PC-9 (cell line): ENCODE measurements at regions not wholly inside any gene's neighbourhood (a gene's known extent, or its start where the extent isn't known, plus 50 kb on each side); places are given as distances from the start of the nearest gene placed in this dataset.

Experiments
- BruUV-seq: library from RNA; stranded (reverse); fragments of 400-500 nt; replicated peaks from 2 replicates; lab custom pipeline; 2021; lab: Mats Ljungman, UMichigan
- CTCF ChIA-PET: fragments of 300-600 bp; sonication (Branson Sonifier 250); formaldehyde crosslinking; loops from one replicate; lab custom pipeline; 2022; ENCODE audit warnings: antibody characterized with exemption; lab: Charles Lee
- POLR2A ChIA-PET: fragments of 300-600 bp; sonication (Branson Sonifier 250); formaldehyde crosslinking; loops from one replicate; lab custom pipeline; 2022; ENCODE audit warnings: antibody characterized with exemption; ENCODE audit not compliant: unreplicated experiment; lab: Charles Lee
- DNase-seq, 2 experiments: peaks; one replicate each; pipeline versions ENCODE4 v3.0.0 to v3.0.0-alpha.2; 2015 to 2022; ENCODE audit warnings: mixed read lengths in 1 of 2
- H2AFZ ChIP-seq: fragments of 200-600 bp; sonication (generic); 2 replicates; pipeline ENCODE4 v1.8.1; 2017; ENCODE audit warnings: antibody characterized with exemption
- H3F3A ChIP-seq: fragments of 200-600 bp; sonication (generic); 2 replicates; pipeline ENCODE4 v1.8.1; 2017; ENCODE audit warnings: antibody characterized with exemption, mild to moderate bottlenecking, low read depth; ENCODE audit not compliant: insufficient read depth
- H3K27ac ChIP-seq: fragments of 200-600 bp; sonication (generic); 2 replicates; pipeline ENCODE4 v1.6.1; 2016; ENCODE audit warnings: mixed run types
- H3K27me3 ChIP-seq: fragments of 200-600 bp; sonication (generic); 2 replicates; pipeline ENCODE4 v1.6.1; 2016; ENCODE audit warnings: low read depth, mixed run types; ENCODE audit not compliant: insufficient read depth
- H3K36me3 ChIP-seq: fragments of 200-600 bp; sonication (generic); 2 replicates; pipeline ENCODE4 v1.6.1; 2016; ENCODE audit warnings: low read depth, mixed run types
- H3K4me1 ChIP-seq: fragments of 200-600 bp; sonication (generic); replicated peaks from 2 replicates; pipeline ENCODE4 v1.6.1; 2016; ENCODE audit warnings: mixed run types; ENCODE audit not compliant: insufficient read depth
- H3K4me2 ChIP-seq: fragments of 200-600 bp; sonication (generic); 2 replicates; pipeline ENCODE4 v1.6.1; 2017; ENCODE audit warnings: mixed run types
- H3K4me3 ChIP-seq: fragments of 200-600 bp; sonication (generic); 2 replicates; pipeline ENCODE4 v1.6.1; 2016; ENCODE audit warnings: mixed run types
- H3K79me2 ChIP-seq: fragments of 200-600 bp; sonication (generic); 2 replicates; pipeline ENCODE4 v1.6.1; 2017; ENCODE audit warnings: low read depth, mixed run types
- H3K9me2 ChIP-seq: fragments of 200-600 bp; sonication (generic); 2 replicates; pipeline ENCODE4 v1.8.1; 2017; ENCODE audit warnings: mild to moderate bottlenecking; ENCODE audit not compliant: insufficient read depth
- H3K9me3 ChIP-seq: fragments of 200-600 bp; sonication (generic); 2 replicates; pipeline ENCODE4 v1.8.1; 2016; ENCODE audit warnings: low read depth; ENCODE audit not compliant: insufficient read depth
- H4K20me1 ChIP-seq: fragments of 200-600 bp; sonication (generic); 2 replicates; pipeline ENCODE4 v1.8.1; 2017; ENCODE audit not compliant: insufficient read depth
- EZH2 ChIP-seq: fragments of 200-600 bp; sonication (generic); IDR thresholded peaks from 2 replicates; pipeline ENCODE4 v1.8.0; 2017; ENCODE audit warnings: antibody characterized with exemption, low read depth
- intact Hi-C: fragments of 100-400 bp; cut with micrococcal nuclease; formaldehyde crosslinking; loops from one replicate; pipeline ENCODE4 v1.10.0; 2022; ENCODE audit not compliant: unreplicated experiment
- TF ChIP-seq, protein P1 (sequence below): fragments of 200-600 bp; sonication (generic); conservative IDR thresholded peaks from 2 replicates; pipeline ENCODE4 v1.6.1; 2017; ENCODE audit warnings: mixed run types, antibody characterized with exemption, mild to moderate bottlenecking, moderate library complexity

- no peaks in the 10 kb centered on the region for H3K9me2 ChIP-seq
- peaks cover 21% of the 10 kb centered on the region for H3K27me3 ChIP-seq
- H3K9me3 ChIP-seq, result no peaks in the 10 kb centered on the region
- H4K20me1 ChIP-seq, result no peaks in the 10 kb centered on the region
- H3K36me3 ChIP-seq, result no peaks in the 10 kb centered on the region
- no peak overlapping the region for H2AFZ ChIP-seq
- no peak for TF ChIP-seq EZH2
- TF ChIP-seq, protein P1, sequence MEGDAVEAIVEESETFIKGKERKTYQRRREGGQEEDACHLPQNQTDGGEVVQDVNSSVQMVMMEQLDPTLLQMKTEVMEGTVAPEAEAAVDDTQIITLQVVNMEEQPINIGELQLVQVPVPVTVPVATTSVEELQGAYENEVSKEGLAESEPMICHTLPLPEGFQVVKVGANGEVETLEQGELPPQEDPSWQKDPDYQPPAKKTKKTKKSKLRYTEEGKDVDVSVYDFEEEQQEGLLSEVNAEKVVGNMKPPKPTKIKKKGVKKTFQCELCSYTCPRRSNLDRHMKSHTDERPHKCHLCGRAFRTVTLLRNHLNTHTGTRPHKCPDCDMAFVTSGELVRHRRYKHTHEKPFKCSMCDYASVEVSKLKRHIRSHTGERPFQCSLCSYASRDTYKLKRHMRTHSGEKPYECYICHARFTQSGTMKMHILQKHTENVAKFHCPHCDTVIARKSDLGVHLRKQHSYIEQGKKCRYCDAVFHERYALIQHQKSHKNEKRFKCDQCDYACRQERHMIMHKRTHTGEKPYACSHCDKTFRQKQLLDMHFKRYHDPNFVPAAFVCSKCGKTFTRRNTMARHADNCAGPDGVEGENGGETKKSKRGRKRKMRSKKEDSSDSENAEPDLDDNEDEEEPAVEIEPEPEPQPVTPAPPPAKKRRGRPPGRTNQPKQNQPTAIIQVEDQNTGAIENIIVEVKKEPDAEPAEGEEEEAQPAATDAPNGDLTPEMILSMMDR, result no peak
- no TSS peak for BruUV-seq
- H3F3A ChIP-seq, result no peaks in the 10 kb centered on the region
- no peak overlapping the region for H3K27ac ChIP-seq
- intact Hi-C loops, result no loop called here
- peak in 1 of 2 experiments; percentile 41 for DNase-seq
- H3K79me2 ChIP-seq, result no peaks in the 10 kb centered on the region
- POLR2A ChIA-PET, result no interaction called here
- CTCF ChIA-PET, result no interaction called here
- H3K4me3 ChIP-seq, result no peak overlapping the region
- H3K4me1 ChIP-seq, result peaks cover 8% of the 10 kb centered on the region; the same call in 1 of the 2 replicates
- H3K4me2 ChIP-seq, result peak overlapping the region; percentile 16; the same call in 1 of the 2 replicates
These were observed 137.1 kb downstream of the C16orf95 start for GRCh38 chr16:87180069-87180468.

GRCh38 chr16:87182759-87183158 is 134.4 kb downstream of the C16orf95 start:
- CTCF ChIA-PET, result no interaction called here

GRCh38 chr16:87183647-87184046 is 133.5 kb downstream of the C16orf95 start:
- H4K20me1 ChIP-seq, result no peaks in the 10 kb centered on the region
- no peaks in the 10 kb centered on the region for H3K9me3 ChIP-seq
- H3K79me2 ChIP-seq, result no peaks in the 10 kb centered on the region
- DNase-seq, result no peak
- POLR2A ChIA-PET, result interaction anchor here (0.5 to 0.8 kb wide), 2 partner anchors 89 to 145 kb away, joined by 8 to 11 read pairs; no protein-coding TSS in a partner anchor
- H2AFZ ChIP-seq, result no peak overlapping the region
- no peaks in the 10 kb centered on the region for H3K9me2 ChIP-seq
- peaks cover 11% of the 10 kb centered on the region for H3K27me3 ChIP-seq
- peaks cover 8% of the 10 kb centered on the region; the same call in 1 of the 2 replicates for H3K4me1 ChIP-seq
- CTCF ChIA-PET, result no interaction called here
- H3K36me3 ChIP-seq, result no peaks in the 10 kb centered on the region
- intact Hi-C loops, result no loop called here
- no peak overlapping the region for H3K27ac ChIP-seq
- no TSS peak for BruUV-seq
- no peak overlapping the region for H3K4me2 ChIP-seq
- peaks cover 17% of the 10 kb centered on the region for H3F3A ChIP-seq
- H3K4me3 ChIP-seq, result no peak overlapping the region
- TF ChIP-seq, protein P1, result no peak
- TF ChIP-seq EZH2, result no peak

More at GRCh38 chr16:87182759-87183158, 134.4 kb downstream of the C16orf95 start:
- H3K9me3 ChIP-seq, result no peaks in the 10 kb centered on the region
- H3K27me3 ChIP-seq, result peaks cover 11% of the 10 kb centered on the region
- H2AFZ ChIP-seq, result no peak overlapping the region
- no peaks in the 10 kb centered on the region for H3K36me3 ChIP-seq
- no peak for DNase-seq
- no peak overlapping the region for H3K27ac ChIP-seq
- peaks cover 11% of the 10 kb centered on the region for H3F3A ChIP-seq
- no peak for TF ChIP-seq EZH2
- TF ChIP-seq, protein P1, result no peak
- H3K4me2 ChIP-seq, result no peak overlapping the region
- no peak overlapping the region for H3K4me3 ChIP-seq
- no peaks in the 10 kb centered on the region for H4K20me1 ChIP-seq
- POLR2A ChIA-PET, result no interaction called here
- no TSS peak for BruUV-seq
- H3K4me1 ChIP-seq, result peaks cover 8% of the 10 kb centered on the region; the same call in 1 of the 2 replicates
- no peaks in the 10 kb centered on the region for H3K9me2 ChIP-seq
- intact Hi-C loops, result no loop called here
- H3K79me2 ChIP-seq, result no peaks in the 10 kb centered on the region
